AG04449 (cell line): ENCODE measurements at regions not wholly inside any gene's neighbourhood (a gene's known extent, or its start where the extent isn't known, plus 50 kb on each side); places are given as distances from the start of the nearest gene placed in this dataset.
"Not testable (repeated sequence)": the region's sequence is repeated elsewhere in the genome, so short reads cannot be mapped to it uniquely, and the experiment has no call there.

Experiments
- CTCF ChIA-PET: fragments of 350-600 bp; formaldehyde crosslinking; extraction: SDS; loops from one replicate; lab custom pipeline; 2021; ENCODE audit warnings: antibody characterized with exemption; lab: Yijun Ruan, JAX
- POLR2A ChIA-PET: fragments of 400-600, 350-600 bp; formaldehyde crosslinking; extraction: SDS; loops from one replicate; lab custom pipeline; 2020; ENCODE audit warnings: antibody characterized with exemption, inconsistent platforms; lab: Yijun Ruan, JAX
- DNase-seq: peaks from one replicate; pipeline ENCODE4 v3.0.0-alpha.2; 2010; ENCODE audit warnings: low read depth, low spot score
- H3K4me3 ChIP-seq: 2 replicates; pipeline ENCODE4 v1.5.1; 2011; ENCODE audit warnings: low read depth, mild to moderate bottlenecking, control low read depth, low read length
- CTCF ChIP-seq: IDR thresholded peaks from one replicate; pipeline ENCODE4 v1.5.1; 2011; ENCODE audit warnings: mild to moderate bottlenecking, moderate library complexity, low read length, control low read depth, inconsistent platforms; ENCODE audit not compliant: insufficient read depth; ENCODE audit errors: missing control alignments

- no peak overlapping the region for H3K4me3 ChIP-seq
- no peak for TF ChIP-seq CTCF
- no peak for DNase-seq
- CTCF ChIA-PET = no interaction called here
- POLR2A ChIA-PET = no interaction called here
Measured at GRCh38 chr4:162984621-162985020, 182.1 kb downstream of the NAF1 start.

- TF ChIP-seq CTCF = no peak
- DNase-seq = no peak
- ChIA-PET CTCF (no interaction called here), POLR2A (no interaction called here)
- H3K4me3 ChIP-seq = no peak overlapping the region
Measured at GRCh38 chr4:162981823-162982222, 184.9 kb downstream of the NAF1 start.

GRCh38 chr4:162978398-162978797 is 188.3 kb downstream of the NAF1 start:
- ChIA-PET POLR2A (no interaction called here), CTCF (no interaction called here)
- no peak for TF ChIP-seq CTCF
- DNase-seq = no peak
- H3K4me3 ChIP-seq = no peak overlapping the region

GRCh38 chr4:162977788-162978187 is 188.9 kb downstream of the NAF1 start:
- H3K4me3 ChIP-seq = no peak overlapping the region
- ChIA-PET POLR2A (no interaction called here), CTCF (no interaction called here)
- DNase-seq = no peak
- no peak for TF ChIP-seq CTCF

GRCh38 chr4:162972661-162973330 is 193.9 kb downstream of the NAF1 start:
- no peak for DNase-seq
- POLR2A ChIA-PET = no interaction called here
- CTCF ChIA-PET = no interaction called here
- no peak for TF ChIP-seq CTCF
- H3K4me3 ChIP-seq = no peak overlapping the region

GRCh38 chr4:162969194-162969593 is 197.5 kb downstream of the NAF1 start:
- no peak for DNase-seq
- TF ChIP-seq CTCF = no peak
- ChIA-PET POLR2A (no interaction called here), CTCF (no interaction called here)
- no peak overlapping the region for H3K4me3 ChIP-seq

GRCh38 chr4:162965978-162966377 is 200.7 kb downstream of the NAF1 start:
- CTCF ChIA-PET, POLR2A ChIA-PET, H3K4me3 ChIP-seq, DNase-seq: not testable (repeated sequence)
